ENCODE measurements at regions not wholly inside any gene's neighbourhood (a gene's known extent, or its start where the extent isn't known, plus 50 kb on each side); places are given as distances from the start of the nearest gene placed in this dataset.
"Not testable (repeated sequence)": the region's sequence is repeated elsewhere in the genome, so short reads cannot be mapped to it uniquely, and the experiment has no call there.

DNA sequence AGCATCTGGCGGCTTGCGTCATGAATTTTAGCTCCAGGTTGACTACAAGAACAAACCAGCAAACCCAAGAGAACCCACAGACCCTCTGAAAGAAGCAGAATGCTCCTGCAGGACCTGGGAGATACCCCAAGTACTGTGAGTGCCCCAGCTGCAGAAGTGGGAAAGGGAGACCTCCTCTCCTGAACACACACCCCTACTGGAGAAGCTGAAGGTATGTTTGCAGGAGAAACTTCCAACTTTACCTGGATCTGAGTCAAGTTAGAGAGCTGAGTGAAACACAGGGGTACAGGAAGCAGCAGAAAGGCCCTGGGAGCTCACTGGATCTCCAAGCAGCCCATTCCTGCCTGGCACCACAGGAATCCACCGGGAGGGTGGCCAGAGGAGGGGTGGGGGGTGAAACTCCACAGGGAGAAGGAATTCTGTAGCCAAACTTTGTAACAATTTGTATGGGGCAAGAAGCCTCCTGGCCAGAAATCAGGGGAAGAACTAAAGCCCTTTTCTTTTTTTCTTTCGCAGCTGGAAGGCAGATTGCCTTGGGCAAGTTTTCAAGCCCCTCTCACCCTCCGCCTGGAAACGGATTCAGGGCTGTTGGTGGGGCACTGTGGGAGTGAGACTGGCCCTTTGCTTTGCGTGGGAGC is 576.2 kb downstream of the BNC2 start:
- H3K4me3 ChIP-seq (ENCODE audit: insufficient read depth, low read depth, low read length) = no peak overlapping the region
- no peak for DNase-seq
- no peaks in the 10 kb centered on the region for H3K27me3 ChIP-seq (ENCODE audit: control insufficient read depth, insufficient read depth, low read length)
- H3K36me3 ChIP-seq (replicated peaks; ENCODE audit: control insufficient read depth, insufficient read depth, low read length) = no peaks in the 10 kb centered on the region

- not testable (repeated sequence) for H3K4me3 ChIP-seq (ENCODE audit: insufficient read depth, low read depth, low read length); H3K27me3 ChIP-seq (ENCODE audit: control insufficient read depth, insufficient read depth, low read length); H3K36me3 ChIP-seq (replicated peaks; ENCODE audit: control insufficient read depth, insufficient read depth, low read length); DNase-seq
Measured at GRCh38 chr9:16294940-16295339, 575.5 kb downstream of the BNC2 start.

DNA sequence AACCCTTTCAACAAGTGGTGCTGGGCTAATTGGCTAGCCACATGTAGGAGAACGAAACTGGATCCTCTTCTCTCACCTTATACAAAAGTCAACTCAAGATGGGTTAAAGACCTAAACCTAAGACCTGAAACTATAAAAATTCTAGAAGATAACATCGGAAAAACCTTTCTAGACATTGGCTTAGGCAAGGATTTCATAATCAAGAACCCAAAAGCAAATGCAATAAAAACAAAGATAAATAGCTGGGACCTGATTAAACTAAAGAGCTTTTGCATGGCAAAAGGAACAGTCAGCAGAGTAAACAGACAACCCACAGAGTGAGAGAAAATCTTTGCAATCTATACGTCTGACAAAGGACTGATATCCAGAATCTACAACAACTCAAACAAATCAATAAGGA is 571.1 kb downstream of the BNC2 start:
- DNase-seq; H3K36me3 ChIP-seq (replicated peaks; ENCODE audit: control insufficient read depth, insufficient read depth, low read length); H3K4me3 ChIP-seq (ENCODE audit: insufficient read depth, low read depth, low read length); H3K27me3 ChIP-seq (ENCODE audit: control insufficient read depth, insufficient read depth, low read length): not testable (repeated sequence)

- Histone ChIP-seq H3K36me3 (replicated peaks; ENCODE audit: control insufficient read depth, insufficient read depth, low read length) (no peaks in the 10 kb centered on the region), H3K27me3 (ENCODE audit: control insufficient read depth, insufficient read depth, low read length) (no peaks in the 10 kb centered on the region), H3K4me3 (ENCODE audit: insufficient read depth, low read depth, low read length) (no peak overlapping the region)
- no peak for DNase-seq
Measured at GRCh38 chr9:16303506-16303905, 567.0 kb downstream of the BNC2 start.

GRCh38 chr9:16304301-16304700 is 566.2 kb downstream of the BNC2 start:
- DNase-seq = no peak
- H3K27me3 ChIP-seq (ENCODE audit: control insufficient read depth, insufficient read depth, low read length) = no peaks in the 10 kb centered on the region
- no peak overlapping the region for H3K4me3 ChIP-seq (ENCODE audit: insufficient read depth, low read depth, low read length)
- H3K36me3 ChIP-seq (replicated peaks; ENCODE audit: control insufficient read depth, insufficient read depth, low read length) = no peaks in the 10 kb centered on the region

- no peaks in the 10 kb centered on the region for H3K36me3 ChIP-seq (replicated peaks; ENCODE audit: control insufficient read depth, insufficient read depth, low read length)
- no peaks in the 10 kb centered on the region for H3K27me3 ChIP-seq (ENCODE audit: control insufficient read depth, insufficient read depth, low read length)
- no peak for DNase-seq
- H3K4me3 ChIP-seq (ENCODE audit: insufficient read depth, low read depth, low read length) = no peak overlapping the region
Measured at GRCh38 chr9:16306586-16306985, 563.9 kb downstream of the BNC2 start.

GRCh38 chr9:16307626-16308195 is 562.8 kb downstream of the BNC2 start:
- H3K27me3 ChIP-seq (ENCODE audit: control insufficient read depth, insufficient read depth, low read length) = no peaks in the 10 kb centered on the region
- no peak overlapping the region for H3K4me3 ChIP-seq (ENCODE audit: insufficient read depth, low read depth, low read length)
- H3K36me3 ChIP-seq (replicated peaks; ENCODE audit: control insufficient read depth, insufficient read depth, low read length) = no peaks in the 10 kb centered on the region
- no peak for DNase-seq

DNA sequence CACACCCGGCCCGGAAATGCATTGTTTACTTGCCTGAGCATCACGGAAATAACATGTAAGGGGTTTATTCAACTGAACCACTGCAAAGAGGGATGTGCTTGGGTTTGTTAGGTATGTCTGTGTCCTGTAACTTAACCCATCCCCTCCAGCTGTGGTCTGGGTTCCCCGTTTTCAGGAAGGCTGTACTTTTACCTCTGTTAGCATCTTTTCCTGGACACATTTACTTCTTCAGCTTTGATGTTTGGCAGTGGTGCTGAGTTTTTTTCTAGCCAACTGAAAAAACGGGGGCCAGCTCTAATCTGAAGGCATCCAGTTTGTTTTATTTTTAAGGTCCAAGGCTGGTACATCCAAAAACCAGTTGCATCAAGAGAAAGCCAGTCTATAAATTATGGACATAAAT is 561.8 kb downstream of the BNC2 start:
- H3K4me3 ChIP-seq (ENCODE audit: insufficient read depth, low read depth, low read length) = no peak overlapping the region
- H3K36me3 ChIP-seq (replicated peaks; ENCODE audit: control insufficient read depth, insufficient read depth, low read length) = no peaks in the 10 kb centered on the region
- DNase-seq = no peak
- no peaks in the 10 kb centered on the region for H3K27me3 ChIP-seq (ENCODE audit: control insufficient read depth, insufficient read depth, low read length)

DNA sequence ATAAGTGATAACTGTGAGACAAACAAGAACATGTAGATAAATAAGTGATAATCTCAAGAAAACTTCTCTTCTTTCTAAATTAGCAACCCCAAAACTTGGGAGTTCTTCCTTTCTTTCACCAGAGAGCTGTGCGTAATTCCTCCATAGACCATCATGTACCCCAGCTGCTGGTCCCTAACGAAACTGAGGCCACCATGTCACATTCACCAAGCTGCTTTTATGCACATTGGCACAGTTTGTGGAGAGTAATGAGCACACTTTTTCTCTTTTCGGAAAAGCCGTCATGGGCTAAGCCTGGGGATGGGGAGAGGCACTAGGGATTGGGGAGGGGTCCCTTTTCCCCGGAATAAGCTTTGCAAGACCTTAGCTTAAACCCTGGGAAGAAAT is 561.4 kb downstream of the BNC2 start:
- Histone ChIP-seq H3K36me3 (replicated peaks; ENCODE audit: control insufficient read depth, insufficient read depth, low read length) (no peaks in the 10 kb centered on the region), H3K4me3 (ENCODE audit: insufficient read depth, low read depth, low read length) (no peak overlapping the region), H3K27me3 (ENCODE audit: control insufficient read depth, insufficient read depth, low read length) (no peaks in the 10 kb centered on the region)
- no peak for DNase-seq

- H3K36me3 ChIP-seq (replicated peaks; ENCODE audit: control insufficient read depth, insufficient read depth, low read length) = no peaks in the 10 kb centered on the region
- no peaks in the 10 kb centered on the region for H3K27me3 ChIP-seq (ENCODE audit: control insufficient read depth, insufficient read depth, low read length)
- peak; percentile 49 for DNase-seq
- H3K4me3 ChIP-seq (ENCODE audit: insufficient read depth, low read depth, low read length) = no peak overlapping the region
Measured at GRCh38 chr9:16309469-16310271, 560.8 kb downstream of the BNC2 start.

DNA sequence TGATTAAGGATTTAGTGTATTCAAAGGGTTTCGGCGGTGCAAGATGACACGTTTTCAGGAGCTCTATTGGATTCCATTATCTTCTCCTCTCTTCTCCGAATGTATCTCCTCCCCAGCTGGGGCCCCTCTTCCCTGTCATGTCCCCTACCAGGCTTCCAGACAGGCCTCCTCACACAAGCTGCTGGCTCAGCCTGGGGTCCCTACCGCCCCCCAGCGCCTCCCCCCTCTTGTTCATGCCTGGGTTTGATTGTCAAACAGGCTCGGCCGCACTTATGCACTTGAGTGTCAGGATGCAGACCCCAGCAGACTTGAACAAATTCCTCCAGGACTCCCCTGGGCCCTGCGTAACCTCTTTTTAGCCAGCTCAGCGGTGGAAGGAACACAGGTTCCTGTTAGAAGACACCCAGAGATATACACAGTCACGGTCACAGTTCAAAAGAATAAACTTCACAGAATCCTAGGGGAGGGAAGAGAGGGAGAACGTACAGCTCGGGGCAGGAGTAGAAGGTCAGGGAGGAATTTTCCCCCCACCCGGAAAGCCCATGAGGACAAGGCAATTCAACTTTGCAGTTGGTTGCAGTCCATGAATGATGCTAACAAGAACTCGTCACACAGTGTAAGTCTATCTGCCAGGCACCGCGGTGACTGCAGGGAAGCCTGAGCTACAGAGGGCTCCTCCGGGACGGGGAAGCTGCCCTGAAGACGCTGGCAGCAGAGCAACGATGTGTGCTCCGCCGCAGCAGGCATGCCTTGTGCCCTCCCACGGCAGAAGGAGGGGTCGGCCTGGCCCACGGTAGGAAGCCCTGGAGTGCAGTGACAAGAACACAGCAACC is 560.0 kb downstream of the BNC2 start:
- peak; percentile 57 for DNase-seq
- Histone ChIP-seq H3K4me3 (ENCODE audit: insufficient read depth, low read depth, low read length) (no peak overlapping the region), H3K36me3 (replicated peaks; ENCODE audit: control insufficient read depth, insufficient read depth, low read length) (no peaks in the 10 kb centered on the region), H3K27me3 (ENCODE audit: control insufficient read depth, insufficient read depth, low read length) (no peaks in the 10 kb centered on the region)

DNA sequence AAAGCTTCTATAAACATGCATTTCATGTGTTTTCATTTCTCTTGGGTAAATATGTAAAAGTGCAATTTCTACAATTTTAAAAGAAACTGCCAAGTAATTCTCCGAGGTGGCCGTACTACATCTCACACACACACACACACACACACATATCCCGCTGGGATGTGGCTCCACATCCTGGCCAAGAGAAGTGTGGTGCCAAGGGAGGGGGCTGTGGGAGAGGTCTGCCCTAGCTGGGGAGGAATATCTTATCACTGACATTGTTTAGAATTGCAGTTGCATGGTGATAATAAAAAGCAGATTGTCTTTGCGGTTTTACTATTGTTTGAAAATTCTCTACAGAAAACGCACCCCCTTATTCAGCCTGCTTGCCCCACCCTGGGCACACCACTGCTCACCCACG is 558.4 kb downstream of the BNC2 start:
- Histone ChIP-seq H3K36me3 (replicated peaks; ENCODE audit: control insufficient read depth, insufficient read depth, low read length) (no peaks in the 10 kb centered on the region), H3K27me3 (ENCODE audit: control insufficient read depth, insufficient read depth, low read length) (no peaks in the 10 kb centered on the region), H3K4me3 (ENCODE audit: insufficient read depth, low read depth, low read length) (no peak overlapping the region)
- no peak for DNase-seq

GRCh38 chr9:16312962-16313546 is 557.4 kb downstream of the BNC2 start:
- Histone ChIP-seq H3K27me3 (ENCODE audit: control insufficient read depth, insufficient read depth, low read length) (no peaks in the 10 kb centered on the region), H3K4me3 (ENCODE audit: insufficient read depth, low read depth, low read length) (no peak overlapping the region), H3K36me3 (replicated peaks; ENCODE audit: control insufficient read depth, insufficient read depth, low read length) (no peaks in the 10 kb centered on the region)
- no peak for DNase-seq

GRCh38 chr9:16314476-16314875 is 556.0 kb downstream of the BNC2 start:
- H3K4me3 ChIP-seq (ENCODE audit: insufficient read depth, low read depth, low read length) = no peak overlapping the region
- DNase-seq = no peak

More at GRCh38 chr9:16314476-16314875, 556.0 kb downstream of the BNC2 start:
- Histone ChIP-seq H3K27me3 (ENCODE audit: control insufficient read depth, insufficient read depth, low read length) (no peaks in the 10 kb centered on the region), H3K36me3 (replicated peaks; ENCODE audit: control insufficient read depth, insufficient read depth, low read length) (no peaks in the 10 kb centered on the region)
